Keratinocyte (primary cell): ENCODE measurements at regions not wholly inside any gene's neighbourhood (a gene's known extent, or its start where the extent isn't known, plus 50 kb on each side); places are given as distances from the start of the nearest gene placed in this dataset.

Experiments
- EZH2 ChIP-seq: IDR thresholded peaks from one replicate; pipeline ENCODE4 v1.6.1; 2012; ENCODE audit warnings: inconsistent platforms, mild to moderate bottlenecking, low read length, moderate library complexity
- TF ChIP-seq, protein P1 (sequence below), 3 experiments: IDR thresholded peaks in 1 of 3; conservative IDR thresholded peaks in 1 of 3; optimal IDR thresholded peaks in 1 of 3; 2 replicates in 2 of 3; 3 replicates in 1 of 3; pipeline versions ENCODE3 to v1.5.1; 2011; ENCODE audit warnings: low read length in 3 of 3, mild to moderate bottlenecking in 3 of 3, moderate library complexity in 2 of 3, control low read depth in 1 of 3, inconsistent platforms in 1 of 3; ENCODE audit not compliant: insufficient read depth in 2 of 3; ENCODE audit errors: extremely low read depth in 1 of 3

GRCh38 chr6:144742779-144743178 is 457.6 kb downstream of the UTRN start:
- TF ChIP-seq, protein P1, sequence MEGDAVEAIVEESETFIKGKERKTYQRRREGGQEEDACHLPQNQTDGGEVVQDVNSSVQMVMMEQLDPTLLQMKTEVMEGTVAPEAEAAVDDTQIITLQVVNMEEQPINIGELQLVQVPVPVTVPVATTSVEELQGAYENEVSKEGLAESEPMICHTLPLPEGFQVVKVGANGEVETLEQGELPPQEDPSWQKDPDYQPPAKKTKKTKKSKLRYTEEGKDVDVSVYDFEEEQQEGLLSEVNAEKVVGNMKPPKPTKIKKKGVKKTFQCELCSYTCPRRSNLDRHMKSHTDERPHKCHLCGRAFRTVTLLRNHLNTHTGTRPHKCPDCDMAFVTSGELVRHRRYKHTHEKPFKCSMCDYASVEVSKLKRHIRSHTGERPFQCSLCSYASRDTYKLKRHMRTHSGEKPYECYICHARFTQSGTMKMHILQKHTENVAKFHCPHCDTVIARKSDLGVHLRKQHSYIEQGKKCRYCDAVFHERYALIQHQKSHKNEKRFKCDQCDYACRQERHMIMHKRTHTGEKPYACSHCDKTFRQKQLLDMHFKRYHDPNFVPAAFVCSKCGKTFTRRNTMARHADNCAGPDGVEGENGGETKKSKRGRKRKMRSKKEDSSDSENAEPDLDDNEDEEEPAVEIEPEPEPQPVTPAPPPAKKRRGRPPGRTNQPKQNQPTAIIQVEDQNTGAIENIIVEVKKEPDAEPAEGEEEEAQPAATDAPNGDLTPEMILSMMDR (optimal IDR thresholded peaks at IDR 0.05 in 1 of 3, IDR thresholded peaks at IDR 0.05 in 1 of 3, conservative IDR thresholded peaks at IDR 0.05 in 1 of 3; ENCODE audit: extremely low read depth in 1 of 3, insufficient read depth in 2 of 3, low read length in 3 of 3): no peak
- TF ChIP-seq EZH2: no peak
